GM12874 (cell line): ENCODE measurements at regions not wholly inside any gene's neighbourhood (a gene's known extent, or its start where the extent isn't known, plus 50 kb on each side); places are given as distances from the start of the nearest gene placed in this dataset.

ENCODE experiments used
- TF ChIP-seq, protein P1 (sequence below): IDR thresholded peaks from 2 replicates; pipeline ENCODE4 v1.5.1; 2011; ENCODE audit warnings: low read depth, mild to moderate bottlenecking, control low read depth, low read length, moderate library complexity; ENCODE audit not compliant: insufficient read depth

DNA sequence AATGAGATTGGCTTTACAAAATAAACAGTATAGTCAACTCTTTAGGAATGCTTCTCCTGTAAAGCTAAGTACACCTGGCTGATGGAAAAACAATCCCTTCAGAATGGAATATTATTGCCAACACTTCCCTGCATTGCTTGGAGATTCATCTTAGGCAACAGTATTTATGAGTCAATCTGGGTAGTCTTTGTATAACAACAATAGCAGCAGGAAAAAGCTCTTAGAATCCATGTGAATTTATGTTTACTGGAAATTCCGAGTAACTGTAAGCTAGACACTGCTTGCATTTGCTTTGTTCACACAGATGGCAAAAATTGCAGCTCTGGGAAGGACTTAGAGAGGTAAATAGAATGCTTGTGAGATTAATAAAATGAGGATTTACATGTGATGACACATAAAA is 101.7 kb upstream of the NTRK2 start:
- TF ChIP-seq, protein P1, sequence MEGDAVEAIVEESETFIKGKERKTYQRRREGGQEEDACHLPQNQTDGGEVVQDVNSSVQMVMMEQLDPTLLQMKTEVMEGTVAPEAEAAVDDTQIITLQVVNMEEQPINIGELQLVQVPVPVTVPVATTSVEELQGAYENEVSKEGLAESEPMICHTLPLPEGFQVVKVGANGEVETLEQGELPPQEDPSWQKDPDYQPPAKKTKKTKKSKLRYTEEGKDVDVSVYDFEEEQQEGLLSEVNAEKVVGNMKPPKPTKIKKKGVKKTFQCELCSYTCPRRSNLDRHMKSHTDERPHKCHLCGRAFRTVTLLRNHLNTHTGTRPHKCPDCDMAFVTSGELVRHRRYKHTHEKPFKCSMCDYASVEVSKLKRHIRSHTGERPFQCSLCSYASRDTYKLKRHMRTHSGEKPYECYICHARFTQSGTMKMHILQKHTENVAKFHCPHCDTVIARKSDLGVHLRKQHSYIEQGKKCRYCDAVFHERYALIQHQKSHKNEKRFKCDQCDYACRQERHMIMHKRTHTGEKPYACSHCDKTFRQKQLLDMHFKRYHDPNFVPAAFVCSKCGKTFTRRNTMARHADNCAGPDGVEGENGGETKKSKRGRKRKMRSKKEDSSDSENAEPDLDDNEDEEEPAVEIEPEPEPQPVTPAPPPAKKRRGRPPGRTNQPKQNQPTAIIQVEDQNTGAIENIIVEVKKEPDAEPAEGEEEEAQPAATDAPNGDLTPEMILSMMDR, result no peak

DNA sequence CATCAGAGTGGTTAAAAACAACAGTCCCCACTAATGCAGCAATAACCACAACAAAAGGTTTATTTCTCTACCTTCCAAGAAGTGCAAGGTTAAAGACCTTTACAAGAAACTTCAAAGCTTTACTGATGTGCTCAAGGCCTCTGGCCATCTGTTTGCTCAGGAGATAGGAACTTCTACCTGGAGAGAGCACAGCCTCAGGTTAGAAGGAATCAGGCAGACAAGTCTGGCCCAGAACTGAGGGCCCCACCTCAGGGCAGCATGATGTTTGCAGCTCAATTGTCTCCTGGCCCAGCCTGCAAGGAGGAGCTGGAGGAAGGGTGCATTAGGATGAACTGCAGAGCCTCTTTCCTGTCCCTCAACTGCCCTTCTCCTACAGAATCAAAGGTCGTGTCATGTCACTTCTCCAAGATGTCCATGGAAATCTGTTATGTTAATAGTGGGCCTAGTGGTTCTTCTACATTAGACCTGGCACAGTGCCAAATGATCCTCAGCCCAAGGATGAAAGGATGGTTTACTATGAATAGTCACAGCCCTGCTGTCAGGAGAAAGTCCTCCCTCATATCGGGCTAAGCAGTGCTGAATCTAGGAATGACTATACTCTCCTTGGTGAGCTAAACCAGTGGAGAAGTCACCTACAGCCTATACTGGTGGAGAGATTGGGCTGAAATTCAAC is 98.9 kb upstream of the NTRK2 start:
- TF ChIP-seq, protein P1, result no peak

DNA sequence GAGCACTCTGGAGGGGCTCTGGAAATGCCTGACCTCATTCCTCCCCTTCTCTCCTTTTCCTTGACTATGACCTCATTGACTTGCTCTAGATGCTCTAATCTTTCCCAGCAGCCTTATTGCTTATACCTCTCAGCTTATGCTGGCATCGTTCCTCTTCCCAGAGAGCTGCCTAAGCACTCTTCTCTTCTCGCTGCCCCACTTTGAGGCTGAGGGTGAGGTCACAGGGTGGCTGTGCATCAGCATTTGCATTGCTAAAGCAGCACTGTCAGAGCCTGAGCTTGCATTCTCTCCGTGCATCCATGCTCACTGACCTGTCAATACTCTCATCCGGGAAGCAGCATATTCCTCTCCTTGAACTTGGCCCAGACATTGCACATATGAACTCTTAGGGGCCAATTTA is 96.4 kb upstream of the NTRK2 start:
- TF ChIP-seq, protein P1, result no peak

DNA sequence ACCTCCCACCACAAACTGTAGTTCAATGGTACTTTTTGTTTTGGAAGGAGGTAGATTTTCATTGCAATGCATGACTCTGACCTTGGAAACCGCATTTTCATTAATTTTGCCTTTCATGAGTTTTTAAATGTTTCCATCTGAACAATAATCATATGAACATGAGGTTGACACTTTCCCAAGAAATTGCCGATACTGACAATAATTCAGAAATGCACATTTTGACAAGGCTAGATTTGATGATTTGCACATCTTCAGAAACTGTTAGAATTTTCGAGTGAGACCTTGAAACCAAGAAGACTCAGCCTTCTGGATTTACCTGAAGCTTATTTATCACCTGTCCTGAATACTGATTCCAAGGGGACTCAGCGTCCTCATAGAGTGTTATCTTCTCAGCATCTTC is 93.8 kb upstream of the NTRK2 start:
- TF ChIP-seq, protein P1, result no peak

DNA sequence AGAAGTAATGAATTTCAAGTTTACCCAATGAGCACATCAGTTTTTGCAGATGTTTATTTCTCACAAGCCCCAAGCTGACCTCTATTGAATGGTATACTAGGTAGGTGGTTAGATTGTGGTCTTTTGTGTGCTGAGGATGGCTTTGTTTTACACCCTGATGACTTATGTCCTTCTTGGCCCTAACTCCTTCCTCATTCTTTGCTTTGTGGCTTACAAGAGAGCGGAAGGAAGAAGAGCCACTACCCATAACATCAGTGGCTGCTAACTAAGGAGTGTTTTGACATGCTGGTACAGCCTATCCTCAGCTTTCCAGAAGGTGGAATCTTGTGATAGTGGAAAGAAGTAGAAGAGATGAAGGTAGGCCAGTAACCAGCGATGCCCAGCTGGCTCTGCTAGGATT is 85.7 kb upstream of the NTRK2 start:
- TF ChIP-seq, protein P1, result no peak

DNA sequence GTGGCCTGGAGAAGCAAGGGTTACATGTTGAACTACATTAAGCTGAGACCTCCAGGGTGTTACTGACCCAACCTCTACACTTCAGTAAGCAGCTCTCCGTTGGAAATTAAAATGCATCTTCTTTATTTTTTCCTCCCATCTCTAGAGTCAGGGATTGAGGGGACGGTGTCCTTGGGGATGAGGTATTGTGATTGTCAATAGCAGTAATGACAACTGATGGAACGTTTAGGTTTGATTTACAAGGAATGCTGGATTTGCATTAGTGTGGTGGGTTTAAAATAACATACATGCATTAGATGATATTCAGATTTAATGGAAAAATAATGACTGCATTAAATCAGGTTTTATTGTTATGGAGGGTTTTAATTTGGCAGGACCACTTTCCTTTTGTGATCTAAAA is 82.9 kb upstream of the NTRK2 start:
- TF ChIP-seq, protein P1, result no peak

DNA sequence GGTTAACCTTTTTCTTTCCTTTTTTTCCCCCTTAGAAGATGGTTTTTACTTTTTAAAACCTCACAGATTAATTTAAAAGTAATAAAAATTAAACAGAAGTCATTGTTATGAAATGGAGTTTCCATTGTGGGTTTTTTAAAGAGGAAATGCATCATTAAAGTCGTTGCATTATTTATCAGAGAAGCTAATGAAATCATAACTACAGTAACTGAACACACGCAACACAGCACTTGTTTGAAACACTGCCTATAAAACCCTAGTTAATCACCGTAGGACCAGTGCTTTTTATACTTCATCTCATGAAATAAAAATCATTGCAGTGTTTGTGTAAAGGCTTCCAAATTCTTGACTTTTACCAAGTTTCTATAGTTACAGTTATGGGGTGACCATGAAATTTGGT is 82.4 kb upstream of the NTRK2 start:
- TF ChIP-seq, protein P1, result no peak
